HG03354 (cell line): ENCODE measurements at regions not wholly inside any gene's neighbourhood (a gene's known extent, or its start where the extent isn't known, plus 50 kb on each side); places are given as distances from the start of the nearest gene placed in this dataset.

Experiments
- ATAC-seq: cut with Tn5 transposase; IDR thresholded peaks from one replicate; pipeline ENCODE4 v1.9.1; 2021; ENCODE audit warnings: mild to moderate bottlenecking; ENCODE audit not compliant: unreplicated experiment, poor library complexity, severe bottlenecking

- ATAC-seq = no peak
Measured at GRCh38 chr10:128969551-128969950, 497.5 kb upstream of the MGMT start.

GRCh38 chr10:128971374-128972035, 495.5 kb upstream of the MGMT start:
- ATAC-seq = no peak

- ATAC-seq = no peak
Measured at GRCh38 chr10:128972036-128972405, 495.0 kb upstream of the MGMT start.

GRCh38 chr10:128973221-128973620, 493.8 kb upstream of the MGMT start:
- no peak for ATAC-seq

GRCh38 chr10:128976856-128977255, 490.2 kb upstream of the MGMT start:
- ATAC-seq = no peak

GRCh38 chr10:128978211-128978610, 488.8 kb upstream of the MGMT start:
- no peak for ATAC-seq

GRCh38 chr10:128979405-128979804, 487.6 kb upstream of the MGMT start:
- ATAC-seq = no peak

- ATAC-seq = no peak
Measured at GRCh38 chr10:128981251-128981650, 485.8 kb upstream of the MGMT start.

- no peak for ATAC-seq
Measured at GRCh38 chr10:128981881-128982615, 485.0 kb upstream of the MGMT start.

GRCh38 chr10:128982616-128982915, 484.5 kb upstream of the MGMT start:
- ATAC-seq = no peak

- ATAC-seq = no peak
Measured at GRCh38 chr10:128985036-128985435, 482.0 kb upstream of the MGMT start.

GRCh38 chr10:128990986-128991385, 476.1 kb upstream of the MGMT start:
- ATAC-seq = no peak

- ATAC-seq = no peak
Measured at GRCh38 chr10:128992770-128993169, 474.3 kb upstream of the MGMT start.

- ATAC-seq = no peak
Measured at GRCh38 chr10:128993443-128993842, 473.6 kb upstream of the MGMT start.

- ATAC-seq = no peak
Measured at GRCh38 chr10:128993911-128994538, 473.0 kb upstream of the MGMT start.

GRCh38 chr10:128994598-128995143, 472.4 kb upstream of the MGMT start:
- ATAC-seq = no peak

GRCh38 chr10:128995676-128996075, 471.4 kb upstream of the MGMT start:
- ATAC-seq = no peak

- no peak for ATAC-seq
Measured at GRCh38 chr10:128996092-128996491, 470.9 kb upstream of the MGMT start.

GRCh38 chr10:128998101-128998805, 468.8 kb upstream of the MGMT start:
- no peak for ATAC-seq

- no peak for ATAC-seq
Measured at GRCh38 chr10:129004398-129004797, 462.6 kb upstream of the MGMT start.
